Upper lobe of right lung (tissue), 1 donor: ENCODE measurements at regions not wholly inside any gene's neighbourhood (a gene's known extent, or its start where the extent isn't known, plus 50 kb on each side); places are given as distances from the start of the nearest gene placed in this dataset.

Experiments used
- ATAC-seq: fragments of 200-7000 bp; cut with Tn5 transposase; one replicate; pipeline ENCODE4 v1.9.1; 2020; ENCODE audit warnings: mild to moderate bottlenecking, moderate library complexity
- DNase-seq: peaks from one replicate; pipeline ENCODE4 v3.0.0-alpha.2; 2020
- H3K27ac ChIP-seq: fragments of 200-600 bp; one replicate; pipeline ENCODE4 v1.8.0; 2022
- H3K27me3 ChIP-seq: fragments of 200-600 bp; one replicate; pipeline ENCODE4 v1.8.0; 2022; ENCODE audit warnings: mild to moderate bottlenecking
- H3K36me3 ChIP-seq: fragments of 200-600 bp; one replicate; pipeline ENCODE4 v1.8.0; 2022
- H3K4me1 ChIP-seq: fragments of 200-600 bp; one replicate; pipeline ENCODE4 v1.8.0; 2022
- H3K4me3 ChIP-seq: fragments of 200-600 bp; one replicate; pipeline ENCODE4 v1.8.0; 2022; ENCODE audit warnings: mild to moderate bottlenecking
- H3K9me3 ChIP-seq: fragments of 200-600 bp; one replicate; pipeline ENCODE4 v1.8.0; 2022
- CTCF ChIP-seq: fragments of 200-600 bp; IDR thresholded peaks from one replicate; pipeline ENCODE4 v1.8.0; 2022; ENCODE audit warnings: antibody characterized with exemption
- intact Hi-C: fragments of 100-400 bp; cut with DNase I; formaldehyde crosslinking; loops from one replicate; pipeline ENCODE4 v1.11.0; 2022
- donor health status: DM: no; HTN: yes; CAD: no; lungs with severe emphysema.

GRCh38 chr2:66888791-66889631 is 454.1 kb downstream of the MEIS1 start:
- intact Hi-C loops, result no loop called here

GRCh38 chr2:66889632-66889882 is 454.6 kb downstream of the MEIS1 start:
- intact Hi-C loops, result no loop called here
- DNase-seq, result no peak
- no peak for TF ChIP-seq CTCF
- H3K27me3 ChIP-seq, result no peaks in the 10 kb centered on the region
- H3K9me3 ChIP-seq, result no peaks in the 10 kb centered on the region
- no peaks in the 10 kb centered on the region for H3K4me1 ChIP-seq
- no peak overlapping the region for H3K4me3 ChIP-seq
- no peak overlapping the region for H3K27ac ChIP-seq
- ATAC-seq, result no peak
- no peaks in the 10 kb centered on the region for H3K36me3 ChIP-seq

More at GRCh38 chr2:66888791-66889631, 454.1 kb downstream of the MEIS1 start:
- Histone ChIP-seq H3K36me3 (no peaks in the 10 kb centered on the region), H3K4me1 (no peaks in the 10 kb centered on the region), H3K27ac (no peak overlapping the region), H3K4me3 (no peak overlapping the region), H3K27me3 (no peaks in the 10 kb centered on the region), H3K9me3 (no peaks in the 10 kb centered on the region)
- ATAC-seq (no peak), DNase-seq (no peak)
- no peak for TF ChIP-seq CTCF

- intact Hi-C loops, result no loop called here
- H3K4me1 ChIP-seq, result no peaks in the 10 kb centered on the region
- no peak for TF ChIP-seq CTCF
These were observed 455.3 kb downstream of the MEIS1 start for GRCh38 chr2:66890166-66890742.

GRCh38 chr2:66895206-66895605 is 460.3 kb downstream of the MEIS1 start:
- Histone ChIP-seq H3K27me3 (no peaks in the 10 kb centered on the region), H3K27ac (no peak overlapping the region), H3K4me1 (no peaks in the 10 kb centered on the region), H3K36me3 (no peaks in the 10 kb centered on the region), H3K4me3 (no peak overlapping the region), H3K9me3 (no peaks in the 10 kb centered on the region)
- intact Hi-C loops, result no loop called here
- DNase-seq (no peak), ATAC-seq (no peak)
- no peak for TF ChIP-seq CTCF

More at GRCh38 chr2:66890166-66890742, 455.3 kb downstream of the MEIS1 start:
- Histone ChIP-seq H3K27me3 (no peaks in the 10 kb centered on the region), H3K36me3 (no peaks in the 10 kb centered on the region), H3K4me3 (no peak overlapping the region), H3K9me3 (no peaks in the 10 kb centered on the region), H3K27ac (no peak overlapping the region)
- DNase-seq (no peak), ATAC-seq (no peak)

- H3K4me3 ChIP-seq, result no peak overlapping the region
- TF ChIP-seq CTCF, result no peak
- ATAC-seq (no peak), DNase-seq (no peak)
- H3K4me1 ChIP-seq, result no peaks in the 10 kb centered on the region
- no peak overlapping the region for H3K27ac ChIP-seq
- no peaks in the 10 kb centered on the region for H3K9me3 ChIP-seq
- no peaks in the 10 kb centered on the region for H3K36me3 ChIP-seq
- intact Hi-C loops, result no loop called here
- H3K27me3 ChIP-seq, result no peaks in the 10 kb centered on the region
These were observed 461.2 kb downstream of the MEIS1 start for GRCh38 chr2:66896131-66896530.
